Chondrocyte (in vitro differentiated cells): ENCODE measurements at regions not wholly inside any gene's neighbourhood (a gene's known extent, or its start where the extent isn't known, plus 50 kb on each side); places are given as distances from the start of the nearest gene placed in this dataset.
"Not testable (repeated sequence)": the region's sequence is repeated elsewhere in the genome, so short reads cannot be mapped to it uniquely, and the experiment has no call there.

Experiments
- DNase-seq: peaks from one replicate; pipeline ENCODE4 v3.0.0; 2021; ENCODE audit warnings: mixed read lengths, low spot score
- H3K27ac Mint-ChIP-seq: one replicate; pipeline ENCODE4 v1.8.0; 2021; ENCODE audit warnings: mild to moderate bottlenecking, moderate library complexity, mixed read lengths; ENCODE audit not compliant: unreplicated experiment
- H3K27me3 Mint-ChIP-seq: 2 replicates; pipeline ENCODE4 v1.8.0; 2021; ENCODE audit warnings: low read depth, mixed read lengths
- H3K36me3 Mint-ChIP-seq: 2 replicates; pipeline ENCODE4 v1.8.0; 2021; ENCODE audit warnings: low read depth, mixed read lengths
- H3K4me1 Mint-ChIP-seq: 2 replicates; pipeline ENCODE4 v1.8.0; 2021; ENCODE audit warnings: low read depth, mild to moderate bottlenecking, mixed read lengths
- H3K4me3 Mint-ChIP-seq: one replicate; pipeline ENCODE4 v1.8.0; 2021; ENCODE audit warnings: mild to moderate bottlenecking, moderate library complexity, mixed read lengths; ENCODE audit not compliant: unreplicated experiment
- H3K9me3 Mint-ChIP-seq: 2 replicates; pipeline ENCODE4 v1.8.0; 2021; ENCODE audit warnings: low read depth, mixed read lengths
- TF ChIP-seq, protein P1 (sequence below): fragments of 200-600 bp; sonication (generic); IDR thresholded peaks from 2 replicates; pipeline ENCODE4 v1.5.0; 2021; ENCODE audit warnings: antibody characterized with exemption, mild to moderate bottlenecking, moderate library complexity

DNA sequence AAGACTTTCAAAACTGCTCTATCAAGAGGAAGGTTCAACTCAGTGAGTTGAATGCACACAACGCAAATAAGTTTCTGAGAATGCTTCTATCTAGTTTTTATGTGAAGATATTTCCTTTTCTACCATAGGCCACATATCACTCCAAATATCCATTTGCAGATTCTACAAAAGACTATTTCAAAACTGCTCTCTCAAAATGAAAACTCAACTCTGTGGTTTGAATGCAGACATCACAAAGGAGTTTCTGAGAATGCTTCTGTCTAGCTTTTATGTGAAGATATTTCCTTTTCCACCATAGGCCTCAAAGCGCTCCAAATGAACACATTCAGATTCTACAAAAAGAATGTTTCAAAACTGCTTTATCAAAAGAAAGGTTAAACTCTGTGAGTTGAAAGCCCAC, 1093.1 kb upstream of the DEFB115 start:
- not testable (repeated sequence) for H3K27ac Mint-ChIP-seq, H3K4me1 Mint-ChIP-seq, H3K27me3 Mint-ChIP-seq, DNase-seq, H3K36me3 Mint-ChIP-seq, H3K4me3 Mint-ChIP-seq
- H3K9me3 Mint-ChIP-seq: peaks cover 21% of the 10 kb centered on the region

DNA sequence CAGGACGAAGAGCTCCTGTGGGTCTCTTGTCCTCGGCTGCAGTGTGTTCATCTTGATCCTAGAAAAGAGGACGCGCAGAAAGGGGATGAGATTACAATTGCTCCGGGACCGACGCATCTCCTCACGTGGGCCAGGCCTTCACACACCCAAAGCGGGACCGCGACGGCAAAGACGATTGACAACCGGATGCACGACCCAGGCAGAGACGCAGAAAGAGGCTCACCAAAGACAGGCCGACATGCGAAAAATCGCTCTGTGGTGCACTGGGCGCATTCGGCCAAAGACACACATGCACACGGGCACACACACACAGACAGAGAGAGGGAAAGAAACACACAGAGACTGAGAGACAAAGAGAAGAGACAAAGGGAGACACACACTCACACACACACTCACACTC, 1089.9 kb upstream of the DEFB115 start:
- Mint-ChIP-seq H3K27me3 (no peaks in the 10 kb centered on the region), H3K36me3 (no peaks in the 10 kb centered on the region), H3K4me1 (no peaks in the 10 kb centered on the region), H3K4me3 (no peak overlapping the region), H3K9me3 (peaks cover 21% of the 10 kb centered on the region), H3K27ac (no peak overlapping the region)
- TF ChIP-seq, protein P1, sequence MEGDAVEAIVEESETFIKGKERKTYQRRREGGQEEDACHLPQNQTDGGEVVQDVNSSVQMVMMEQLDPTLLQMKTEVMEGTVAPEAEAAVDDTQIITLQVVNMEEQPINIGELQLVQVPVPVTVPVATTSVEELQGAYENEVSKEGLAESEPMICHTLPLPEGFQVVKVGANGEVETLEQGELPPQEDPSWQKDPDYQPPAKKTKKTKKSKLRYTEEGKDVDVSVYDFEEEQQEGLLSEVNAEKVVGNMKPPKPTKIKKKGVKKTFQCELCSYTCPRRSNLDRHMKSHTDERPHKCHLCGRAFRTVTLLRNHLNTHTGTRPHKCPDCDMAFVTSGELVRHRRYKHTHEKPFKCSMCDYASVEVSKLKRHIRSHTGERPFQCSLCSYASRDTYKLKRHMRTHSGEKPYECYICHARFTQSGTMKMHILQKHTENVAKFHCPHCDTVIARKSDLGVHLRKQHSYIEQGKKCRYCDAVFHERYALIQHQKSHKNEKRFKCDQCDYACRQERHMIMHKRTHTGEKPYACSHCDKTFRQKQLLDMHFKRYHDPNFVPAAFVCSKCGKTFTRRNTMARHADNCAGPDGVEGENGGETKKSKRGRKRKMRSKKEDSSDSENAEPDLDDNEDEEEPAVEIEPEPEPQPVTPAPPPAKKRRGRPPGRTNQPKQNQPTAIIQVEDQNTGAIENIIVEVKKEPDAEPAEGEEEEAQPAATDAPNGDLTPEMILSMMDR: no peak
- no peak for DNase-seq

DNA sequence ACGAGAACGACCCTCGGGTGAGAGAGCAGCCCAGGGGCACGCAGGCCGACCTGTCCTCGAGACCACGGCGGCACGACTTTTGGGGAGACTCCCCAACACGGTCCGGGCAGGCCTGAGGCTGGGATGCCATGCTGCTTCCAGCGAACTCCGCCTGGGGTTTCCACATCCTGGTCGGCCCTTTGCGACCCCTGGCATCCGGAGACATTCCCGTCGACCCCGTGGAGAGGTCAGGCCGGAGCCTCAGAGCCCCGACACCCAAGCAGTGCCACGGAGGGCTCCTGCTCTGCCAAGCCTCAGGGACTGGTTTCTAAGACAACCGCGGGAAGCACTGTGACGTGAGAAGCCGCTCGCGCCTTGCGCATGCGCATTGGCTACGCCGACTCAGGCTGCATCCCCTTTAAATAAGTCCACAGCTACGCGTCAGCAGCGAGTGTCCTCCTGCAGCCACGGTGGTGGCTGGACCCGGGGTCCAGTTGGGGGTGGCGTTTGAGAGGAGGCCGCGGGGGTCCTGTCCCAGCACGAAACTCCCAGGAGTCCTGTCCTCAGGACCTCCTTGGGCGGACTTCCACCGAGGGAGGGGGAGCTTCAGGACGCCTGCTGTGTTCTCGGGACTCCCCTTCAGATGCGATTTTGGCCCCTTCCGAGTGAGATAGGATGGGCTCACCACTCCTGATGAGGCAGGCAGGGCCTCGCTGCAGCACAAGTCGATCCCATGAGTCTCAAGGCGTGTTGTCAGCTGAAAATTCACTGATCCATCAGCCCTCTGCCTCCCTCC, 1089.3 kb upstream of the DEFB115 start:
- TF ChIP-seq, protein P1: no peak
- H3K9me3 Mint-ChIP-seq: peaks cover 22% of the 10 kb centered on the region
- no peak for DNase-seq
- H3K36me3 Mint-ChIP-seq: no peaks in the 10 kb centered on the region
- H3K27me3 Mint-ChIP-seq: no peaks in the 10 kb centered on the region
- H3K4me3 Mint-ChIP-seq: no peak overlapping the region
- H3K4me1 Mint-ChIP-seq: no peaks in the 10 kb centered on the region
- H3K27ac Mint-ChIP-seq: no peak overlapping the region

DNA sequence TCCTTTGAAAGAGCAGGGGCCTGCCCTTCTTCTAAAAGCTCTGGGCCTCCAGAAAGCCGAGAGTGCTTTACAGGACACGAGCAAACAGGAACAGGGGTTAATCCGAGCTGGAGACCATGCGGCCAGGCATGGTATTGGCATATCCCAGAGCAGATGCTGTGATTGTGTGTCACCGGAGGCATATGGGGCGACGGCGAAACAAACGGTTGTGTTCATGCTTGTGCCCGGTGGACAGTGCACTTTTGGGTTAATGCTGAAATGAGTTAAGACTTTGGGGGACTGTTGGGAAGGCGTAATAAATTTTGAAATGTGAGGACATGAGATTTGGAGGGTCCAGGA, 1088.7 kb upstream of the DEFB115 start:
- Mint-ChIP-seq H3K27ac (no peak overlapping the region), H3K27me3 (no peaks in the 10 kb centered on the region), H3K9me3 (peaks cover 25% of the 10 kb centered on the region), H3K4me3 (no peak overlapping the region), H3K4me1 (no peaks in the 10 kb centered on the region), H3K36me3 (no peaks in the 10 kb centered on the region)
- TF ChIP-seq, protein P1: no peak
- no peak for DNase-seq

DNA sequence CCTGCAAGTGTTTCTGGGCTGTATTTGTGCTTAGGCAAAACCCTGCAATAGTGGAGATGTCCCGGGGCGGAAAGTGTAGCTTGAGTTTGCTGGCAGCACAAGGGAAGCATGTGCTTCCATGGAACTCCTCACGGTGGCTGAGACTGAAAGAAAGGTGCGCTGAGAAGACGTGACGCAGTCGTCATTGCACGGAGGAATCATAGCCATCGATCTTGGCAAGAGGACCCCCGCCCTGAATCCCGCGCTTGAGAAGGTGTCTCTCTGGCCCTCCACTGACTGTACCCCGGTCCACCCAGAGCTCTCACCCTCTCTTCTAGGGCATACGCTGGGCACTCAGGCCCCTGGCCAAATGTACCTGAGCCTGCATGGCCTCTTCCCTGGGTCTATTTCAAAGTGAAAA, 1081.8 kb upstream of the DEFB115 start:
- TF ChIP-seq, protein P1: no peak
- H3K4me3 Mint-ChIP-seq: no peak overlapping the region
- H3K27ac Mint-ChIP-seq: no peak overlapping the region
- H3K9me3 Mint-ChIP-seq: peaks cover 15% of the 10 kb centered on the region
- no peaks in the 10 kb centered on the region for H3K4me1 Mint-ChIP-seq
- H3K36me3 Mint-ChIP-seq: no peaks in the 10 kb centered on the region
- no peak for DNase-seq
- no peaks in the 10 kb centered on the region for H3K27me3 Mint-ChIP-seq

DNA sequence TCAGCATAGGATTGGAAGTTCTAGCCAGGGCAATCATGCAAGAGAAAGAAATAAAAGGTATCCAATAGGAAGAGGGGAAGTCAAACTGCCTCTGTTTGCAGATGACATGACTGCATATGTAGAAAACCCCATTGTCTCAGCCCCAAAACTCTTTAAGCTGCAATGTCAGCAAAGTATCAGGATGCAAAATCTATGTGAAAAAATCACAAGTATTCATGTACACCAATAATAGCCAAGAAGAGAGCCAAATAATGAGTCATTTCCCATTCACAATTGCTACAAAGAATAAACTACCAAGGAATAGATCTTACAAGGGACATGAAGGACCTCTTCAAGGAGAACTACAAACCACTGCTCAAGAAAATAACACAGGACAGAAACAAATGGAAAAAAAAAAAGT, 1074.3 kb upstream of the DEFB115 start:
- H3K36me3 Mint-ChIP-seq, H3K27ac Mint-ChIP-seq, DNase-seq, H3K27me3 Mint-ChIP-seq, H3K4me3 Mint-ChIP-seq, H3K4me1 Mint-ChIP-seq: not testable (repeated sequence)
- peaks cover 15% of the 10 kb centered on the region for H3K9me3 Mint-ChIP-seq

DNA sequence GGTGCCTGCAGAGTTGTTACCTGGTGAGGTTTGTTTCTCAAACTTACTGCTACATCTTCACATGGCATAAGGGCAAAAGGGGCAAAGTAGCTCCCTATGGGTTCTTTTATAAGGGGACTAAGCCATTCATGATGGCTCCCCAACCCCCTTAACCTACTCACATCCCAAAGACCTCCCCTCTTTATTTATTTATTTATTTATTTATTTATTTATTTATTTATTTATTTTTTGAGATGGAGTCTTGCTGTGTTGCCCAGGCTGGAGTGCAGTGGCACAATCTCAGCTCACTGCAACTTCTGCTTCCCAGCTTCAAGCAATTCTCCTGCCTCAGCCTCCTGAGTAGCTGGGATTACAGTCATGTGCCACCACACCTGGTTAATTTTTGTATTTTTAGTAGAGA, 1065.7 kb upstream of the DEFB115 start:
- H3K27me3 Mint-ChIP-seq, H3K4me1 Mint-ChIP-seq, H3K4me3 Mint-ChIP-seq, H3K36me3 Mint-ChIP-seq, H3K27ac Mint-ChIP-seq, DNase-seq: not testable (repeated sequence)
- peaks cover 12% of the 10 kb centered on the region for H3K9me3 Mint-ChIP-seq

DNA sequence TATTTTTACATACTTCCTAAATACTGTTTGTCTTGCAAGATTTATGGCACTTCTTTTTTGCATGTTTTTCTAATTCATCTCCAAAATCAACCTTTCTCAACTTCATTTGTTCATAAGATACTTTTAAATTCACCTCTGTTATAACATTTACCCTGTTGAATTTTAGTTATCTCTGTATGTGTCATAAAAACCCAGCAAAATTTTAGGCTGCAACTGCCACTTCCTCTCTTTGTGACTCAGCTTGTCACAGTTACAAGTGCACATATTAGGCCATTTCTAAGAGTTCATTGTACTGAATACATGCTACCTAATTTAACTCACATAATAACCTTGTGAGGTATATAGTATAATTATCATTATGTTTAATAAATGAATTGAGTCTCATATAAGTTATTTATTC, 1023.0 kb upstream of the DEFB115 start:
- not testable (repeated sequence) for H3K36me3 Mint-ChIP-seq, H3K4me1 Mint-ChIP-seq, H3K27ac Mint-ChIP-seq, H3K9me3 Mint-ChIP-seq, H3K27me3 Mint-ChIP-seq, H3K4me3 Mint-ChIP-seq, DNase-seq

DNA sequence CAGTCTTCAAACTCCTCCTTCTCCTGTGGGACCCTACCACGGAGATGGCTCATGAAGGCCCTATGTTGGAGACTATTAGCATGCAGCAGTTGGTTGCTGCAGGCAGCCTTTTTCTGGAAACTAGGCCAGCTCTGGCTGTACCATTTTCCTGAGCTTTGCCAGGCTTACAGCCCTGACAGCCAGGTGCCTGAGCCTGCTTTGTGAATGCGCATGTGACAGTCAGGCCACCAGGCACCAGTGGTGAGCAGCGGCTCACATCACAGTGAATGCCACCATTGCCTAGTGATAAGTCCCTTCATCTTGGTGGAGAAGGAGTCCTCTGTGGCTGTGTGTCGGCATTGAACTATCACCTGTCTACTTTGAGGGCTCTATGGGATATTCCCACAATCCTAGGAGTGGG, 982.4 kb upstream of the DEFB115 start:
- not testable (repeated sequence) for H3K4me1 Mint-ChIP-seq, H3K27ac Mint-ChIP-seq, H3K36me3 Mint-ChIP-seq, H3K4me3 Mint-ChIP-seq, H3K27me3 Mint-ChIP-seq, DNase-seq
- peaks cover 16% of the 10 kb centered on the region for H3K9me3 Mint-ChIP-seq
